ENCODE measurements at regions not wholly inside any gene's neighbourhood (a gene's known extent, or its start where the extent isn't known, plus 50 kb on each side); places are given as distances from the start of the nearest gene placed in this dataset.

- no peak overlapping the region for H3K4me2 ChIP-seq (ENCODE audit: low read length)
- H3K79me2 ChIP-seq (ENCODE audit: low read length) = no peaks in the 10 kb centered on the region
- no peak overlapping the region for H3K9ac ChIP-seq (ENCODE audit: low read length)
- H3K4me3 ChIP-seq (ENCODE audit: low read length) = no peak overlapping the region
- TF ChIP-seq CTCF (IDR thresholded peaks at IDR 0.05; ENCODE audit: low read depth, low read length) (no peak), EZH2phosphoT487 (IDR thresholded peaks at IDR 0.05; ENCODE audit: low read depth) (no peak)
- H3K4me1 ChIP-seq (ENCODE audit: low read length) = no peaks in the 10 kb centered on the region
- H3K27me3 ChIP-seq (ENCODE audit: low read depth, low read length) = no peaks in the 10 kb centered on the region
- H4K20me1 ChIP-seq (ENCODE audit: insufficient read depth, low read length) = no peaks in the 10 kb centered on the region
- no peak overlapping the region for H3K27ac ChIP-seq (ENCODE audit: low read length)
- no peaks in the 10 kb centered on the region for H3K9me3 ChIP-seq (ENCODE audit: insufficient read depth, low read length)
- H3K36me3 ChIP-seq (replicated peaks; ENCODE audit: low read depth, low read length) = no peaks in the 10 kb centered on the region
- no peak overlapping the region for H2AFZ ChIP-seq (ENCODE audit: low read depth, low read length)
Measured at GRCh38 chr17:11086646-11087340, 154.2 kb upstream of the SHISA6 start.

DNA sequence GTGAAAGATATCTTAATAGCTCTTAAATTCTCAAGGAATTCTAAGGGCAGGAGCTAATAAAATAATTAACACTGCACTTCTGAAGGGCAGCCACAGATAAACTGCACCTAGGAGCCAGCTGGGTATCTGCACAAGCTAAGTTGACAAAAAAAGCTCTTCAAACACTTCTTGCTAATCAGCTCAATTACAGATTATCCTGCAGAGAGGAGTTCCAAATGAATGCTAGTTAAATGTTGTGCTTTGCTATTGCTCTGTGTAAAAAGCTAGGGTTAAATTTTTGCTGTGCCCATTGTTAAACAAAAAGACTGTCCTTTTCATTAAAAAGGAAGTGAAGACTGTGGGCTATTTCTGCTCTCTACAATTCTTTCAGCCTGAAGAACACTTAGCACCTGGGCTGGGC, 158.5 kb upstream of the SHISA6 start:
- Histone ChIP-seq H3K36me3 (replicated peaks; ENCODE audit: low read depth, low read length) (no peaks in the 10 kb centered on the region), H3K4me2 (ENCODE audit: low read length) (no peak overlapping the region)

GRCh38 chr17:11081342-11081741, 159.7 kb upstream of the SHISA6 start:
- Histone ChIP-seq H4K20me1 (ENCODE audit: insufficient read depth, low read length) (no peaks in the 10 kb centered on the region), H3K9me3 (ENCODE audit: insufficient read depth, low read length) (no peaks in the 10 kb centered on the region), H3K9ac (ENCODE audit: low read length) (no peak overlapping the region), H3K4me1 (ENCODE audit: low read length) (no peaks in the 10 kb centered on the region), H3K27ac (ENCODE audit: low read length) (no peak overlapping the region), H3K27me3 (ENCODE audit: low read depth, low read length) (no peaks in the 10 kb centered on the region), H3K36me3 (replicated peaks; ENCODE audit: low read depth, low read length) (no peaks in the 10 kb centered on the region), H3K4me2 (ENCODE audit: low read length) (no peak overlapping the region), H2AFZ (ENCODE audit: low read depth, low read length) (no peak overlapping the region), H3K79me2 (ENCODE audit: low read length) (no peaks in the 10 kb centered on the region), H3K4me3 (ENCODE audit: low read length) (no peak overlapping the region)
- no peak for TF ChIP-seq CTCF (IDR thresholded peaks at IDR 0.05; ENCODE audit: low read depth, low read length)
- no peak for TF ChIP-seq EZH2phosphoT487 (IDR thresholded peaks at IDR 0.05; ENCODE audit: low read depth)

More for the DNA sequence above, 158.5 kb upstream of the SHISA6 start:
- Histone ChIP-seq H3K4me1 (ENCODE audit: low read length) (no peaks in the 10 kb centered on the region), H3K4me3 (ENCODE audit: low read length) (no peak overlapping the region), H3K79me2 (ENCODE audit: low read length) (no peaks in the 10 kb centered on the region), H3K9ac (ENCODE audit: low read length) (no peak overlapping the region), H3K27ac (ENCODE audit: low read length) (no peak overlapping the region), H2AFZ (ENCODE audit: low read depth, low read length) (no peak overlapping the region), H3K27me3 (ENCODE audit: low read depth, low read length) (no peaks in the 10 kb centered on the region), H4K20me1 (ENCODE audit: insufficient read depth, low read length) (no peaks in the 10 kb centered on the region), H3K9me3 (ENCODE audit: insufficient read depth, low read length) (no peaks in the 10 kb centered on the region)
- no peak for TF ChIP-seq CTCF (IDR thresholded peaks at IDR 0.05; ENCODE audit: low read depth, low read length)
- no peak for TF ChIP-seq EZH2phosphoT487 (IDR thresholded peaks at IDR 0.05; ENCODE audit: low read depth)

DNA sequence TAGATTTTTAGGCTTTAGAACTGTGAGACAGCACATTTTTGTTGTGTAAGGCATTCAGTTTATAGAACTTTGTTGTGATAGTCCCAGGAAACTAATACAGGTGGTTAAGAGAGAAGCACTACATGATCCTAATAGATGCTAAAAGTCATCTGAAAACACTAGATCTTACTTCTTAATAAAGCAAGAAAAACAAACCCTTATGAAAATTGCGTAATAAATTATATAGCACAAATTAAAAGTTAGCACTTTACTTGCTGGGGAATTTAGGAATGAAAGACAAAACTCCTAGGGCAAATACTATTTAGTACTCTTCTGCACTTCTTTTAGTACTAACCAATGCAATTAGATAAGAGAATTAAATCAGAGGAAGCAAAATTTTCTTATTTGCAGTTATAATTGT, 163.3 kb upstream of the SHISA6 start:
- Histone ChIP-seq H3K4me3 (ENCODE audit: low read length) (no peak overlapping the region), H3K9ac (ENCODE audit: low read length) (no peak overlapping the region), H3K27me3 (ENCODE audit: low read depth, low read length) (no peaks in the 10 kb centered on the region), H3K4me2 (ENCODE audit: low read length) (no peak overlapping the region), H3K27ac (ENCODE audit: low read length) (no peak overlapping the region), H3K79me2 (ENCODE audit: low read length) (no peaks in the 10 kb centered on the region), H2AFZ (ENCODE audit: low read depth, low read length) (no peak overlapping the region), H3K4me1 (ENCODE audit: low read length) (no peaks in the 10 kb centered on the region), H4K20me1 (ENCODE audit: insufficient read depth, low read length) (no peaks in the 10 kb centered on the region), H3K9me3 (ENCODE audit: insufficient read depth, low read length) (no peaks in the 10 kb centered on the region), H3K36me3 (replicated peaks; ENCODE audit: low read depth, low read length) (no peaks in the 10 kb centered on the region)
- no peak for TF ChIP-seq EZH2phosphoT487 (IDR thresholded peaks at IDR 0.05; ENCODE audit: low read depth)

Data from OCI-LY3 (cell line).